Body of pancreas (tissue), 4 donors: ENCODE measurements at regions not wholly inside any gene's neighbourhood (a gene's known extent, or its start where the extent isn't known, plus 50 kb on each side); places are given as distances from the start of the nearest gene placed in this dataset.

Experiments used
- ATAC-seq: fragments of 150-250 bp; one replicate; pipeline ENCODE4 v1.9.1; 2016
- DNase-seq, 4 donors: peaks; one replicate each; pipeline ENCODE4 v3.0.0-alpha.2; 2019
- H3K27ac ChIP-seq, 4 donors: fragments of 200-600 bp; sonication (generic); 1 replicate in 3 of 4; 2 replicates in 1 of 4; pipeline versions ENCODE4 v1.5.1 to v1.6.1; 2016 to 2019; ENCODE audit warnings: mild to moderate bottlenecking in 1 of 4, mixed read lengths in 1 of 4, moderate library complexity in 1 of 4
- H3K27me3 ChIP-seq, 2 donors: fragments of 200-600 bp; sonication (generic); one replicate each; pipeline ENCODE4 v1.6.0; 2016; ENCODE audit warnings: mild to moderate bottlenecking in 1 of 2
- H3K36me3 ChIP-seq, 2 donors: fragments of 200-600 bp; sonication (generic); replicated peaks in 1 of 2; 2 replicates each; pipeline ENCODE4 v1.5.1; 2016; ENCODE audit warnings: low read depth in 2 of 2; ENCODE audit not compliant: insufficient read depth in 1 of 2
- H3K4me1 ChIP-seq: fragments of 200-600 bp; sonication (generic); one replicate; pipeline ENCODE4 v1.6.0; 2016
- H3K4me3 ChIP-seq, 2 donors: fragments of 200-600 bp; sonication (generic); 1 replicate in 1 of 2; 2 replicates in 1 of 2; pipeline ENCODE4 v1.5.1; 2016 to 2019
- H3K9me3 ChIP-seq, 3 donors: fragments of 200-600 bp; sonication (generic); 1 replicate in 2 of 3; 2 replicates in 1 of 3; pipeline ENCODE4 v1.5.1; 2016
- POLR2A ChIP-seq, 3 donors: fragments of 450-650 bp; IDR thresholded peaks; one replicate each; pipeline ENCODE4 v1.6.1; 2016; ENCODE audit warnings: antibody characterized with exemption in 3 of 3, mild to moderate bottlenecking in 2 of 3
- WGBS, 2 donors: methylation state at CpG; one replicate each; pipeline ENCODE4 v1.1.5; 2017; 5-methylcytosine and 5-hydroxymethylcytosine counted together
- intact Hi-C: fragments of 100-400 bp; cut with DNase I; formaldehyde crosslinking; loops from one replicate; pipeline ENCODE4 v1.15.1; 2023
- TF ChIP-seq, protein P1 (sequence below), 7 experiments: fragments of 450-650 bp in 4 of 7; fragments of 200-600 bp in 3 of 7; sonication (generic) in 3 of 7; IDR thresholded peaks; one replicate each; pipeline ENCODE4 v1.5.1; 2016 to 2019; ENCODE audit warnings: antibody characterized with exemption in 7 of 7

DNA sequence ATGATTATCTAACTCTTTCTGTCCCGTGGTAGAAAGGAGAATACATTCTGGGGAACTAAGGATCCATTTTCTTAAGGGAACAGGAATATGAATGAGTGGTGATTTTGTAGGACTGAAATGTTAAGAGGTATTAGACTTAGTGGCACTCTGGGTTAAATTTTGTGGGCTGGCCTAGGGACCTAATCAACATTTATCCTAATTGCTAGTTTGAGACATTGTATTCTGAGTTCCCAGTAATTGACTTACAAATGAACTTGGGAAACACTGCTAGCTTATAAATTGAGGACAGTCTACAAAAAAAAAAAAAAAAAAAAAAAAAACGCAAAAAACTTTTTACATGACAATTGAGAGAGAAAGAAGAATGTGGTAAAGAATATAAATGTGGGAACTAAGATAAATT lies 136.6 kb upstream of the ZP4 start:
- no peak for ATAC-seq
- Histone ChIP-seq H3K9me3 (no peaks in the 10 kb centered on the region), H3K27me3 (no peaks in the 10 kb centered on the region), H3K36me3 (no peaks in the 10 kb centered on the region), H3K27ac (no peak overlapping the region), H3K4me3 (no peak overlapping the region), H3K4me1 (no peaks in the 10 kb centered on the region)
- no peak for DNase-seq
- intact Hi-C loops = no loop called here
- no peak for TF ChIP-seq POLR2A (IDR thresholded peaks at IDR 0.05)
- TF ChIP-seq, protein P1, sequence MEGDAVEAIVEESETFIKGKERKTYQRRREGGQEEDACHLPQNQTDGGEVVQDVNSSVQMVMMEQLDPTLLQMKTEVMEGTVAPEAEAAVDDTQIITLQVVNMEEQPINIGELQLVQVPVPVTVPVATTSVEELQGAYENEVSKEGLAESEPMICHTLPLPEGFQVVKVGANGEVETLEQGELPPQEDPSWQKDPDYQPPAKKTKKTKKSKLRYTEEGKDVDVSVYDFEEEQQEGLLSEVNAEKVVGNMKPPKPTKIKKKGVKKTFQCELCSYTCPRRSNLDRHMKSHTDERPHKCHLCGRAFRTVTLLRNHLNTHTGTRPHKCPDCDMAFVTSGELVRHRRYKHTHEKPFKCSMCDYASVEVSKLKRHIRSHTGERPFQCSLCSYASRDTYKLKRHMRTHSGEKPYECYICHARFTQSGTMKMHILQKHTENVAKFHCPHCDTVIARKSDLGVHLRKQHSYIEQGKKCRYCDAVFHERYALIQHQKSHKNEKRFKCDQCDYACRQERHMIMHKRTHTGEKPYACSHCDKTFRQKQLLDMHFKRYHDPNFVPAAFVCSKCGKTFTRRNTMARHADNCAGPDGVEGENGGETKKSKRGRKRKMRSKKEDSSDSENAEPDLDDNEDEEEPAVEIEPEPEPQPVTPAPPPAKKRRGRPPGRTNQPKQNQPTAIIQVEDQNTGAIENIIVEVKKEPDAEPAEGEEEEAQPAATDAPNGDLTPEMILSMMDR (IDR thresholded peaks at IDR 0.05) = no peak
- WGBS, 2 donors = 19 to 43% methylated on average over 2 of the region's 2 CpGs

DNA sequence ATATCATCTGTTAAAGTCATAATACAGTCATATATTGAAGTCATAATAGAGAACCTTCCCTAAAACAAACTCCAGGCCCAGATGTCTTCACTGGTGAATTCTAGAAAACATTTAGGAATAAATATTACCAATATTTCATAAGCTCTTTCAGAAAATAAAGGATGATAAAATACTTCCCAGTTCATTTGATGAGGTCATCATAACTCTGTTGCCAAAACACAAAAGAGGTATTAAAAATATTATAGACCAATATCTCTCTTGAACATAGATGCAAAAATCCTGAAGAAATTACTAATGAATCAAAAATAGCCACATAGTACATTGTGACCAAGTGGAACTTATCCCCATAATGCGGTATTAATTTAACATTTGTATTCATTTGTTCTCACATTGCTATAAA lies 132.4 kb upstream of the ZP4 start:
- Histone ChIP-seq H3K27me3 (no peaks in the 10 kb centered on the region), H3K4me1 (no peaks in the 10 kb centered on the region), H3K4me3 (no peak overlapping the region), H3K36me3 (no peaks in the 10 kb centered on the region), H3K9me3 (no peaks in the 10 kb centered on the region), H3K27ac (no peak overlapping the region)
- TF ChIP-seq, protein P1 (IDR thresholded peaks at IDR 0.05) = no peak
- no peak for TF ChIP-seq POLR2A (IDR thresholded peaks at IDR 0.05)
- 93 to 97% methylated on average over 1 of the region's 1 CpG for WGBS, 2 donors
- intact Hi-C loops = no loop called here
- DNase-seq (no peak), ATAC-seq (no peak)

DNA sequence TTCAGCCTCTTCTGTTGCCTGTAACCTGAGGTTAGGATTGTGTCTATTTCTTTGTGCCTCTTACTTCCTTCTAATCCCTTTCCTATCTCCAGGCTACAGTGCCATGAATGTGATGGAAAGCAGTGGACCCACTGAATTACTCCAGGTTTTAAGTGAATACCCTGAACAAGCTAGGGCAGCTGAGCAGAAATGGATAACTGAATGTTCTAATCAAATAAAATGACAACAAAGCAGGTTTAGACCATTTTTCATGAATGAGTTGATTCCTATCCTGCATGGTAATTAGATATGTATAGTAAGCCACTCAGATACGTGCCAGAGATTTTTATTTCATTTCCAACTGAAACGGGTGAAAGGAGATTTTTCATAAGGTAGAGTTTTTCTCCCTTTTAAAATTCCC lies 127.5 kb upstream of the ZP4 start:
- intact Hi-C loops = no loop called here
- Histone ChIP-seq H3K27ac (no peak overlapping the region), H3K27me3 (no peaks in the 10 kb centered on the region), H3K36me3 (no peaks in the 10 kb centered on the region), H3K4me3 (no peak overlapping the region), H3K4me1 (no peaks in the 10 kb centered on the region), H3K9me3 (no peaks in the 10 kb centered on the region)
- TF ChIP-seq, protein P1 (IDR thresholded peaks at IDR 0.05) = no peak
- no peak for TF ChIP-seq POLR2A (IDR thresholded peaks at IDR 0.05)
- ATAC-seq (no peak), DNase-seq (no peak)
- 70 to 77% methylated on average over 2 of the region's 2 CpGs for WGBS, 2 donors

DNA sequence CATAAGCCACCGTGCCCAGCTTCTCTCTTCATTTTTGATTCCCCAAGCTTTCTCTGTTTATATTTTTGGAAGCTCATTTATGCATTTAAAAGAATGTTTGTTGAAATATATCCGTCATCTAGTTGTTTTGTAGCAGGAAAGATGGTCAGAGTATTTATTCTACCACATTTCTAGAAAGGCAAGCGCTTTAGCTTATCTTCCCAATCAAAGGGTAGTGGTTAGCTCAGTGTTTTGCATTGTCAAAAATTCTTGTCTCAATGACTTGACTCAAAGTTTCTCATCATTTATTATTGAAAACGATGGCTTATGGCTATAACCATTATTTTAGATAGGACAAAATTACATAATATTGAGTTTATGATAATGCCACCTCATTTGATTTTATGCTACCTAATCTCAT lies 116.1 kb upstream of the ZP4 start:
- no peak for TF ChIP-seq POLR2A (IDR thresholded peaks at IDR 0.05)
- no peak for DNase-seq
- intact Hi-C loops = no loop called here
- no peak overlapping the region for H3K27ac ChIP-seq
- H3K4me3 ChIP-seq = no peak overlapping the region
- ATAC-seq = no peak
- no peaks in the 10 kb centered on the region for H3K4me1 ChIP-seq
- no peaks in the 10 kb centered on the region for H3K36me3 ChIP-seq
- H3K9me3 ChIP-seq = no peaks in the 10 kb centered on the region
- 70 to 71% methylated on average over 4 of the region's 4 CpGs for WGBS, 2 donors
- H3K27me3 ChIP-seq = no peaks in the 10 kb centered on the region

DNA sequence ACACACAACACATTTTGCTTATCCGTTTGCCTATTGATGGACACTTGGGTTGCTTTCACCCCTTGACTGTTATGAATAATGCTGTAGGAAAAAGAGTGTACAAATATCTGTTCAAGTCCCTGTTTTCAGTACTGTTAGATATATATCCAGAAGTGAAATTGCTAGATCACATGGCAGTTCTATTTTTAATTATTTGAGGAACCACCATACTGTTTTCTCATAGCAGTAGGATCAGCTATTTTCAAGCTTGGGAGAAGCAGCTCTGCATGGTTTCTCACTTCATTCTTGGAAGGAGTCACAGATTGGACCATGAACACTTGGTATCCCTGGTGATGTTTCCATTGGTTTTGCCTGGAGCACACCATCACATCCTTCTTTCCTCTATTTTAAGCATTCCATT lies 114.4 kb upstream of the ZP4 start:
- Histone ChIP-seq H3K36me3 (no peaks in the 10 kb centered on the region), H3K4me3 (no peak overlapping the region), H3K4me1 (no peaks in the 10 kb centered on the region), H3K9me3 (no peaks in the 10 kb centered on the region), H3K27ac (no peak overlapping the region), H3K27me3 (no peaks in the 10 kb centered on the region)
- intact Hi-C loops = no loop called here
- DNase-seq = no peak
- 54 to 55% methylated on average over 1 of the region's 1 CpG for WGBS, 2 donors
- TF ChIP-seq POLR2A (IDR thresholded peaks at IDR 0.05) = no peak
- TF ChIP-seq, protein P1 (IDR thresholded peaks at IDR 0.05) = no peak
- ATAC-seq = no peak
